ENCODE measurements at regions not wholly inside any gene's neighbourhood (a gene's known extent, or its start where the extent isn't known, plus 50 kb on each side); places are given as distances from the start of the nearest gene placed in this dataset.

- DNase-seq (ENCODE audit: low read depth): peak; percentile 14
- H3K4me3 ChIP-seq (ENCODE audit: control insufficient read depth, low read depth, low read length): no peak overlapping the region
- TF ChIP-seq CTCF (conservative IDR thresholded peaks at IDR 0.05; ENCODE audit: control insufficient read depth, insufficient read depth, low read depth, low read length): no peak
Measured at GRCh38 chr7:84264396-84264795, 69.8 kb upstream of the SEMA3A start.

GRCh38 chr7:84263106-84263505 lies 68.5 kb upstream of the SEMA3A start:
- DNase-seq (ENCODE audit: low read depth): no peak
- H3K4me3 ChIP-seq (ENCODE audit: control insufficient read depth, low read depth, low read length): no peak overlapping the region
- no peak for TF ChIP-seq CTCF (conservative IDR thresholded peaks at IDR 0.05; ENCODE audit: control insufficient read depth, insufficient read depth, low read depth, low read length)

- no peak for DNase-seq (ENCODE audit: low read depth)
- H3K4me3 ChIP-seq (ENCODE audit: control insufficient read depth, low read depth, low read length): no peak overlapping the region
- no peak for TF ChIP-seq CTCF (conservative IDR thresholded peaks at IDR 0.05; ENCODE audit: control insufficient read depth, insufficient read depth, low read depth, low read length)
Measured at GRCh38 chr7:84261509-84261908, 66.9 kb upstream of the SEMA3A start.

- peak; percentile 76 for DNase-seq (ENCODE audit: low read depth)
- no peak for TF ChIP-seq CTCF (conservative IDR thresholded peaks at IDR 0.05; ENCODE audit: control insufficient read depth, insufficient read depth, low read depth, low read length)
Measured at GRCh38 chr7:84258628-84259027, 64.0 kb upstream of the SEMA3A start.

GRCh38 chr7:84256571-84256971 lies 62.0 kb upstream of the SEMA3A start:
- DNase-seq (ENCODE audit: low read depth): no peak
- no peak overlapping the region for H3K4me3 ChIP-seq (ENCODE audit: control insufficient read depth, low read depth, low read length)
- TF ChIP-seq CTCF (conservative IDR thresholded peaks at IDR 0.05; ENCODE audit: control insufficient read depth, insufficient read depth, low read depth, low read length): no peak

More at GRCh38 chr7:84258628-84259027, 64.0 kb upstream of the SEMA3A start:
- no peak overlapping the region for H3K4me3 ChIP-seq (ENCODE audit: control insufficient read depth, low read depth, low read length)

GRCh38 chr7:84251277-84251781 lies 56.7 kb upstream of the SEMA3A start:
- H3K4me3 ChIP-seq (ENCODE audit: control insufficient read depth, low read depth, low read length): no peak overlapping the region
- peak; percentile 92 for DNase-seq (ENCODE audit: low read depth)
- no peak for TF ChIP-seq CTCF (conservative IDR thresholded peaks at IDR 0.05; ENCODE audit: control insufficient read depth, insufficient read depth, low read depth, low read length)

GRCh38 chr7:84250452-84250851 lies 55.9 kb upstream of the SEMA3A start:
- no peak for TF ChIP-seq CTCF (conservative IDR thresholded peaks at IDR 0.05; ENCODE audit: control insufficient read depth, insufficient read depth, low read depth, low read length)
- no peak overlapping the region for H3K4me3 ChIP-seq (ENCODE audit: control insufficient read depth, low read depth, low read length)
- no peak for DNase-seq (ENCODE audit: low read depth)

Measured in fibroblast of mammary gland (primary cell).